Gastroesophageal sphincter (tissue), 3 donors: ENCODE measurements at regions not wholly inside any gene's neighbourhood (a gene's known extent, or its start where the extent isn't known, plus 50 kb on each side); places are given as distances from the start of the nearest gene placed in this dataset.

Source experiments
- CTCF ChIP-seq, 4 experiments: fragments of 200-600 bp in 2 of 4; fragments of 450-650 bp in 2 of 4; sonication (generic) in 1 of 4; IDR thresholded peaks; one replicate each; pipeline ENCODE4 v1.5.1; 2017 to 2019; ENCODE audit warnings: antibody characterized with exemption in 4 of 4, mild to moderate bottlenecking in 2 of 4, moderate library complexity in 2 of 4
- POLR2A ChIP-seq, 2 donors: fragments of 450-650 bp; IDR thresholded peaks; one replicate each; pipeline ENCODE4 v1.6.1; 2017; ENCODE audit warnings: antibody characterized with exemption in 2 of 2, mild to moderate bottlenecking in 2 of 2, moderate library complexity in 1 of 2

DNA sequence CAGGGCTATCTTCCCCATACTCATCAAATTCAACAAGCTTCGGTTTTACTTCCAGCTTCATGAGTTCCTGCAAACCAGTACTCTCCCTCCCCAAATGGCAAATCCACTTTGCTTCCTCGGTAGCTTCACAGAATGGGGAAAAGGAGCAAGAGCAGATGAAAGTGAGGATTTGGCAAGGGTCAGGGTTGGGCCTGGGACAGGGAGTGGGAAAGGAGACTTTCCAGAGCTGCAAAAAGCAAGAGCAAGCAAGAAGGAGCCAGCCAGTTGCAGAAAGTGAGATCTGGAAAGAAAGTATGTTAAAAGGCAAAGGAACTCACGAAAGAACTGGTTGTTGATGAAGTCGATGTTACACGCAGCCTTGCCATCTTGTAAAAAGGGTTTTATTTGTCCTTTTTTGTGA, 522.8 kb upstream of the TBX3 start:
- TF ChIP-seq CTCF (IDR thresholded peaks at IDR 0.05) (no peak), POLR2A (IDR thresholded peaks at IDR 0.05) (no peak)
